B cell (primary cell): ENCODE measurements at regions not wholly inside any gene's neighbourhood (a gene's known extent, or its start where the extent isn't known, plus 50 kb on each side); places are given as distances from the start of the nearest gene placed in this dataset.

Source experiments
- ATAC-seq: fragments of 200-7000 bp; cut with Tn5 transposase; one replicate; pipeline ENCODE4 v1.10.0; 2021; ENCODE audit warnings: low read depth, mild to moderate bottlenecking, moderate number of reproducible peaks, moderate library complexity
- CTCF ChIA-PET: fragments of 350-600 bp; sonication (Branson Sonifier 250); formaldehyde crosslinking; loops from one replicate; lab custom pipeline; 2021; ENCODE audit warnings: antibody characterized with exemption, inconsistent platforms; lab: Charles Lee
- POLR2A ChIA-PET: fragments of 350-600 bp; sonication (Branson Sonifier 250); formaldehyde crosslinking; loops from one replicate; lab custom pipeline; 2021; ENCODE audit warnings: antibody characterized with exemption; lab: Charles Lee
- DNase-seq: peaks from one replicate; pipeline ENCODE4 v3.0.0; 2013
- H2AFZ ChIP-seq: 2 replicates; pipeline ENCODE4 v1.6.1; 2012; ENCODE audit warnings: mild to moderate bottlenecking, low read depth, low read length; ENCODE audit not compliant: insufficient read depth, poor library complexity, severe bottlenecking
- H3K27ac ChIP-seq, 2 donors: 1 replicate in 1 of 2; 2 replicates in 1 of 2; pipeline ENCODE4 v1.5.1; 2012 to 2013; ENCODE audit warnings: low read length in 2 of 2, mild to moderate bottlenecking in 2 of 2, moderate library complexity in 1 of 2
- H3K27me3 ChIP-seq, 4 experiments: fragments of 200-600 bp in 1 of 4; sonication (generic) in 1 of 4; replicated peaks in 1 of 4; 1 replicate in 2 of 4; 2 replicates in 2 of 4; pipeline versions ENCODE4 v1.6.1 to v1.7.0; 2013 to 2016; ENCODE audit warnings: low read length in 3 of 4, mild to moderate bottlenecking in 2 of 4, mixed read lengths in 1 of 4, moderate library complexity in 1 of 4; ENCODE audit not compliant: insufficient read depth in 4 of 4, control insufficient read depth in 3 of 4; ENCODE audit errors: control extremely low read depth in 1 of 4
- H3K36me3 ChIP-seq, 2 experiments: replicated peaks in 1 of 2; 1 replicate in 1 of 2; 2 replicates in 1 of 2; pipeline versions ENCODE4 v1.6.1 to v1.7.1; 2013; ENCODE audit warnings: low read length in 1 of 2; ENCODE audit not compliant: insufficient read depth in 2 of 2, control insufficient read depth in 1 of 2; ENCODE audit errors: control extremely low read depth in 1 of 2, extremely low read depth in 1 of 2
- H3K4me1 ChIP-seq, 2 donors: fragments of 200-600 bp in 1 of 2; sonication (generic) in 1 of 2; 1 replicate in 1 of 2; 2 replicates in 1 of 2; pipeline versions ENCODE4 v1.5.1 to v1.6.1; 2013 to 2017; ENCODE audit warnings: low read length in 2 of 2; ENCODE audit not compliant: control insufficient read depth in 2 of 2, insufficient read depth in 2 of 2
- H3K4me2 ChIP-seq: replicated peaks from 2 replicates; pipeline ENCODE3; 2012; ENCODE audit warnings: mild to moderate bottlenecking, low read depth, low read length; ENCODE audit not compliant: poor library complexity, severe bottlenecking
- H3K4me3 ChIP-seq, 5 experiments: fragments of 200-600 bp in 1 of 5; sonication (generic) in 1 of 5; 1 replicate in 3 of 5; 2 replicates in 2 of 5; pipeline versions ENCODE4 v1.5.1 to v1.7.0; 2011 to 2016; ENCODE audit warnings: low read length in 4 of 5, mild to moderate bottlenecking in 4 of 5, low read depth in 2 of 5, control low read depth in 1 of 5, moderate library complexity in 1 of 5; ENCODE audit not compliant: insufficient read depth in 1 of 5; ENCODE audit errors: control extremely low read depth in 1 of 5, extremely low read depth in 1 of 5
- H3K79me2 ChIP-seq: fragments of 200-600 bp; sonication (generic); one replicate; pipeline ENCODE4 v1.6.0; 2016; ENCODE audit warnings: low read length; ENCODE audit not compliant: control insufficient read depth, insufficient read depth
- H3K9ac ChIP-seq: fragments of 200-600 bp; sonication (generic); 2 replicates; pipeline ENCODE4 v1.6.1; 2017; ENCODE audit warnings: mild to moderate bottlenecking, low read length, moderate library complexity
- H3K9me3 ChIP-seq, 3 donors: one replicate each; pipeline versions ENCODE4 v1.6.1 to v1.7.1; 2013; ENCODE audit warnings: low read length in 2 of 3; ENCODE audit not compliant: control insufficient read depth in 2 of 3, insufficient read depth in 1 of 3; ENCODE audit errors: control extremely low read depth in 1 of 3
- H4K20me1 ChIP-seq: 2 replicates; pipeline ENCODE4 v1.6.0; 2012; ENCODE audit warnings: mild to moderate bottlenecking, low read length; ENCODE audit not compliant: insufficient read depth, control insufficient read depth, poor library complexity, severe bottlenecking
- H3K27ac Mint-ChIP-seq: one replicate; pipeline ENCODE4 v1.8.0; 2021; ENCODE audit warnings: mixed read lengths
- H3K27me3 Mint-ChIP-seq: one replicate; pipeline ENCODE4 v1.8.0; 2021; ENCODE audit warnings: mixed read lengths
- H3K4me1 Mint-ChIP-seq: one replicate; pipeline ENCODE4 v1.8.0; 2021; ENCODE audit warnings: mixed read lengths
- H3K4me3 Mint-ChIP-seq: one replicate; pipeline ENCODE4 v1.8.0; 2021; ENCODE audit warnings: mixed read lengths
- H3K9me3 Mint-ChIP-seq: one replicate; pipeline ENCODE4 v1.8.0; 2022; ENCODE audit warnings: mixed read lengths; ENCODE audit not compliant: insufficient read depth
- CTCF ChIP-seq: fragments of 200-600 bp; IDR thresholded peaks from one replicate; pipeline ENCODE4 v1.8.0; 2022; ENCODE audit warnings: antibody characterized with exemption, mild to moderate bottlenecking
- EZH2 ChIP-seq: IDR thresholded peaks from 2 replicates; pipeline ENCODE4 v1.6.1; 2012; ENCODE audit warnings: borderline replicate concordance, low read depth, mild to moderate bottlenecking, moderate library complexity, low read length; ENCODE audit not compliant: insufficient read depth, poor library complexity, severe bottlenecking
- WGBS: methylation state at CpG from one replicate; pipeline ENCODE4 v1.1.5; 2013; ENCODE audit warnings: missing lambda C conversion rate; ENCODE audit not compliant: insufficient coverage; 5-methylcytosine and 5-hydroxymethylcytosine counted together
- intact Hi-C: fragments of 100-400 bp; cut with micrococcal nuclease; formaldehyde crosslinking; loops from one replicate; pipeline ENCODE4 v1.10.0; 2022

GRCh38 chr5:66351813-66352212 lies 207.7 kb downstream of the SREK1 start:
- Mint-ChIP-seq H3K4me1 (no peaks in the 10 kb centered on the region), H3K27ac (no peak overlapping the region), H3K4me3 (no peak overlapping the region), H3K27me3 (peaks cover 18% of the 10 kb centered on the region), H3K9me3 (no peaks in the 10 kb centered on the region)
- Histone ChIP-seq H3K27me3 (peaks cover 0 to 4% (median 2%) of the 10 kb centered on the region in 4 experiments), H4K20me1 (no peaks in the 10 kb centered on the region), H3K4me1 (no peaks in the 10 kb centered on the region), H3K4me3 (no peak overlapping the region), H3K9me3 (no peaks in the 10 kb centered on the region), H3K4me2 (no peak overlapping the region), H3K79me2 (no peaks in the 10 kb centered on the region), H3K27ac (no peak overlapping the region), H3K36me3 (no peaks in the 10 kb centered on the region), H3K9ac (no peak overlapping the region), H2AFZ (no peak overlapping the region)
- TF ChIP-seq EZH2 (no peak), CTCF (no peak)
- intact Hi-C loops, result no loop called here
- ATAC-seq, result no peak
- ChIA-PET CTCF (no interaction called here), POLR2A (no interaction called here)
- no CpG with 5 or more reads among the region's 1 CpG for WGBS
- no peak for DNase-seq

- no peaks in the 10 kb centered on the region for H3K9me3 Mint-ChIP-seq
Measured at GRCh38 chr5:66353186-66353585, 209.1 kb downstream of the SREK1 start.

More at GRCh38 chr5:66353186-66353585, 209.1 kb downstream of the SREK1 start:
- intact Hi-C loops, result no loop called here
- peaks cover 17% of the 10 kb centered on the region for H3K27me3 Mint-ChIP-seq
- Histone ChIP-seq H4K20me1 (no peaks in the 10 kb centered on the region), H3K9ac (no peak overlapping the region), H3K9me3 (no peaks in the 10 kb centered on the region), H3K27ac (no peak overlapping the region), H3K4me2 (no peak overlapping the region), H3K4me3 (no peak overlapping the region), H3K4me1 (no peaks in the 10 kb centered on the region), H3K36me3 (no peaks in the 10 kb centered on the region), H3K79me2 (no peaks in the 10 kb centered on the region), H3K27me3 (peaks cover 0 to 4% (median 2%) of the 10 kb centered on the region in 4 experiments), H2AFZ (no peak overlapping the region)
- H3K27ac Mint-ChIP-seq, result no peak overlapping the region
- H3K4me3 Mint-ChIP-seq, result no peak overlapping the region
- ChIA-PET POLR2A (no interaction called here), CTCF (no interaction called here)
- DNase-seq, result no peak
- no peak for ATAC-seq
- no CpG with 5 or more reads among the region's 2 CpGs for WGBS
- H3K4me1 Mint-ChIP-seq, result no peaks in the 10 kb centered on the region
- TF ChIP-seq CTCF (no peak), EZH2 (no peak)
